ENCODE measurements at regions not wholly inside any gene's neighbourhood (a gene's known extent, or its start where the extent isn't known, plus 50 kb on each side); places are given as distances from the start of the nearest gene placed in this dataset.

GRCh38 chr18:41121116-41121826 is 833.8 kb upstream of the PIK3C3 start:
- H3K36me3 ChIP-seq: no peaks in the 10 kb centered on the region
- no peak for DNase-seq (ENCODE audit: low spot score in 2 of 2)
- peaks cover 7% of the 10 kb centered on the region for H3K4me1 ChIP-seq
- H3K27me3 ChIP-seq: no peaks in the 10 kb centered on the region
- H3K4me3 ChIP-seq: no peak overlapping the region
- TF ChIP-seq POLR2A (IDR thresholded peaks at IDR 0.05) (no peak), POLR2AphosphoS5 (IDR thresholded peaks at IDR 0.05) (no peak), CTCF (IDR thresholded peaks at IDR 0.05) (no peak), EP300 (IDR thresholded peaks at IDR 0.05) (no peak)
- no peak overlapping the region for H3K27ac ChIP-seq
- WGBS: 40% methylated on average over 4 of the region's 4 CpGs
- H3K9me3 ChIP-seq: no peaks in the 10 kb centered on the region

GRCh38 chr18:41119031-41119430 is 836.0 kb upstream of the PIK3C3 start:
- no peak for TF ChIP-seq POLR2AphosphoS5 (IDR thresholded peaks at IDR 0.05)
- TF ChIP-seq CTCF (IDR thresholded peaks at IDR 0.05): no peak
- no peak for TF ChIP-seq EP300 (IDR thresholded peaks at IDR 0.05)
- TF ChIP-seq POLR2A (IDR thresholded peaks at IDR 0.05): no peak
- H3K27ac ChIP-seq: no peak overlapping the region
- WGBS: 79% methylated on average over 3 of the region's 3 CpGs
- H3K9me3 ChIP-seq: no peaks in the 10 kb centered on the region
- H3K4me1 ChIP-seq: peaks cover 7% of the 10 kb centered on the region
- no peaks in the 10 kb centered on the region for H3K36me3 ChIP-seq
- no peak overlapping the region for H3K4me3 ChIP-seq
- no peaks in the 10 kb centered on the region for H3K27me3 ChIP-seq
- no peak for DNase-seq (ENCODE audit: low spot score in 2 of 2)

GRCh38 chr18:41113885-41114482 is 841.0 kb upstream of the PIK3C3 start:
- Histone ChIP-seq H3K27ac (no peak overlapping the region), H3K36me3 (no peaks in the 10 kb centered on the region), H3K9me3 (no peaks in the 10 kb centered on the region), H3K4me1 (no peaks in the 10 kb centered on the region), H3K4me3 (no peak overlapping the region), H3K27me3 (no peaks in the 10 kb centered on the region)
- DNase-seq (ENCODE audit: low spot score in 2 of 2): no peak
- WGBS: 46% methylated on average over 2 of the region's 2 CpGs
- TF ChIP-seq CTCF (IDR thresholded peaks at IDR 0.05): no peak
- TF ChIP-seq EP300 (IDR thresholded peaks at IDR 0.05): no peak
- no peak for TF ChIP-seq POLR2A (IDR thresholded peaks at IDR 0.05)
- no peak for TF ChIP-seq POLR2AphosphoS5 (IDR thresholded peaks at IDR 0.05)

- Histone ChIP-seq H3K4me1 (no peaks in the 10 kb centered on the region), H3K9me3 (no peaks in the 10 kb centered on the region), H3K27ac (no peak overlapping the region), H3K4me3 (no peak overlapping the region), H3K36me3 (no peaks in the 10 kb centered on the region), H3K27me3 (no peaks in the 10 kb centered on the region)
- DNase-seq (ENCODE audit: low spot score in 2 of 2): no peak
- TF ChIP-seq EP300 (IDR thresholded peaks at IDR 0.05) (no peak), POLR2AphosphoS5 (IDR thresholded peaks at IDR 0.05) (no peak), CTCF (IDR thresholded peaks at IDR 0.05) (no peak), POLR2A (IDR thresholded peaks at IDR 0.05) (no peak)
These were observed 855.6 kb upstream of the PIK3C3 start for GRCh38 chr18:41099451-41099850.

- DNase-seq (ENCODE audit: low spot score in 2 of 2): no peak
- TF ChIP-seq CTCF (IDR thresholded peaks at IDR 0.05) (no peak), EP300 (IDR thresholded peaks at IDR 0.05) (no peak), POLR2AphosphoS5 (IDR thresholded peaks at IDR 0.05) (no peak), POLR2A (IDR thresholded peaks at IDR 0.05) (no peak)
- WGBS: 42% methylated on average over 5 of the region's 5 CpGs
- Histone ChIP-seq H3K27ac (no peak overlapping the region), H3K36me3 (no peaks in the 10 kb centered on the region), H3K4me3 (no peak overlapping the region), H3K27me3 (no peaks in the 10 kb centered on the region), H3K4me1 (no peaks in the 10 kb centered on the region), H3K9me3 (no peaks in the 10 kb centered on the region)
These were observed 858.5 kb upstream of the PIK3C3 start for GRCh38 chr18:41096504-41096903.
